ENCODE measurements at regions not wholly inside any gene's neighbourhood (a gene's known extent, or its start where the extent isn't known, plus 50 kb on each side); places are given as distances from the start of the nearest gene placed in this dataset.

- Histone ChIP-seq H3K36me3 (no peaks in the 10 kb centered on the region), H3K27me3 (no peaks in the 10 kb centered on the region)
- TF ChIP-seq POLR2A (IDR thresholded peaks at IDR 0.05) = no peak
- TF ChIP-seq, protein P1, sequence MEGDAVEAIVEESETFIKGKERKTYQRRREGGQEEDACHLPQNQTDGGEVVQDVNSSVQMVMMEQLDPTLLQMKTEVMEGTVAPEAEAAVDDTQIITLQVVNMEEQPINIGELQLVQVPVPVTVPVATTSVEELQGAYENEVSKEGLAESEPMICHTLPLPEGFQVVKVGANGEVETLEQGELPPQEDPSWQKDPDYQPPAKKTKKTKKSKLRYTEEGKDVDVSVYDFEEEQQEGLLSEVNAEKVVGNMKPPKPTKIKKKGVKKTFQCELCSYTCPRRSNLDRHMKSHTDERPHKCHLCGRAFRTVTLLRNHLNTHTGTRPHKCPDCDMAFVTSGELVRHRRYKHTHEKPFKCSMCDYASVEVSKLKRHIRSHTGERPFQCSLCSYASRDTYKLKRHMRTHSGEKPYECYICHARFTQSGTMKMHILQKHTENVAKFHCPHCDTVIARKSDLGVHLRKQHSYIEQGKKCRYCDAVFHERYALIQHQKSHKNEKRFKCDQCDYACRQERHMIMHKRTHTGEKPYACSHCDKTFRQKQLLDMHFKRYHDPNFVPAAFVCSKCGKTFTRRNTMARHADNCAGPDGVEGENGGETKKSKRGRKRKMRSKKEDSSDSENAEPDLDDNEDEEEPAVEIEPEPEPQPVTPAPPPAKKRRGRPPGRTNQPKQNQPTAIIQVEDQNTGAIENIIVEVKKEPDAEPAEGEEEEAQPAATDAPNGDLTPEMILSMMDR (IDR thresholded peaks at IDR 0.05) = no peak
These were observed 466.6 kb upstream of the DAB2 start for GRCh38 chr5:39891376-39891775.

DNA sequence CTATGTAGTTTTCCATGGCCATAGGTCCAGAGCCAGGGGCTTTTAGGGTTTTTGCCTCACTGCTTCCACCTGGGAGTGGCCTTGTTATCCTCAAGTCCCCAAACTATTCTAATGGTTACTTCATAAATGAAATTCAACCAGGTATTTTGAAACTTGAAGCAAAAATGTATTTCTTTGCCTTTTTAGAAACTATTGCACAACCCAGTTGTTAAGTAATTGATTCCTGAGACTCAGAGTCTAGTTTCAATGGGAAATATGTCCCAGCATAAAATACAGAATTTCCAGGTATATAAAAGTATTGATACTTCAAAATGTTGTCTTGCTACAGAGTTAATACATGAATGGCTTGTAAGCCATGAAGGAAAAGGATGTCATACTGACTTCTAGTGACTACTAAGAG is 456.2 kb upstream of the DAB2 start:
- TF ChIP-seq, protein P1 (IDR thresholded peaks at IDR 0.05) = no peak
- TF ChIP-seq EP300 (IDR thresholded peaks at IDR 0.05) = no peak
- no peak for TF ChIP-seq POLR2A (IDR thresholded peaks at IDR 0.05)
- no peak for TF ChIP-seq POLR2AphosphoS5 (IDR thresholded peaks at IDR 0.05)

More at GRCh38 chr5:39891376-39891775, 466.6 kb upstream of the DAB2 start:
- Histone ChIP-seq H3K4me1 (peaks cover 5% of the 10 kb centered on the region), H3K9me3 (no peaks in the 10 kb centered on the region), H3K4me3 (no peak overlapping the region), H3K27ac (no peak overlapping the region)
- WGBS = 57% methylated on average over 2 of the region's 2 CpGs
- DNase-seq (ENCODE audit: low spot score in 2 of 2) = no peak

DNA sequence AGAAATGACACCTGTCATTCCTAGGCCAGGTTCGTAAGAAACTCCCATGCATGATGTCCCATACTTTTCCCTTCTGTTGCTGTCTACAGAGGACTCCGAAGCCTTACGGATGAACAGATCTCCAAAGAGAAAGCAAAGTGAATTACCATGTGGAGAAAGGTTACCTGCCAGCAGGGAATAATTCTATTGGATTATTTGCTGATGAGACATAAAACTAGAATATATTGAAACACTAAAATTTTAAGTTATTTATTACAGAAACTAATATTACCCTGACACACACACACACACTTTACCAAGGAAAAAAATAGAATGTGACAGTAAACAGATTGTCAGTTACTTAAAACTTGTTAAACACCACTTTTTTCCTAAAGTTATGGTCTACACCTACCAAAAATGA is 452.7 kb upstream of the DAB2 start:
- TF ChIP-seq, protein P1 (IDR thresholded peaks at IDR 0.05) = no peak
- TF ChIP-seq EP300 (IDR thresholded peaks at IDR 0.05) (no peak), POLR2AphosphoS5 (IDR thresholded peaks at IDR 0.05) (no peak), POLR2A (IDR thresholded peaks at IDR 0.05) (no peak)
- Histone ChIP-seq H3K4me1 (no peaks in the 10 kb centered on the region), H3K27ac (no peak overlapping the region), H3K9me3 (no peaks in the 10 kb centered on the region), H3K36me3 (no peaks in the 10 kb centered on the region), H3K4me3 (no peak overlapping the region), H3K27me3 (no peaks in the 10 kb centered on the region)
- 92% methylated on average over 3 of the region's 3 CpGs for WGBS
- no peak for DNase-seq (ENCODE audit: low spot score in 2 of 2)

More for the DNA sequence above, 456.2 kb upstream of the DAB2 start:
- H3K9me3 ChIP-seq = no peaks in the 10 kb centered on the region
- no peaks in the 10 kb centered on the region for H3K27me3 ChIP-seq
- DNase-seq (ENCODE audit: low spot score in 2 of 2) = no peak
- H3K36me3 ChIP-seq = no peaks in the 10 kb centered on the region
- no peaks in the 10 kb centered on the region for H3K4me1 ChIP-seq
- H3K27ac ChIP-seq = no peak overlapping the region
- H3K4me3 ChIP-seq = no peak overlapping the region

GRCh38 chr5:39876146-39876545 is 451.4 kb upstream of the DAB2 start:
- Histone ChIP-seq H3K27ac (no peak overlapping the region), H3K4me1 (no peaks in the 10 kb centered on the region), H3K4me3 (no peak overlapping the region), H3K9me3 (no peaks in the 10 kb centered on the region), H3K36me3 (no peaks in the 10 kb centered on the region), H3K27me3 (no peaks in the 10 kb centered on the region)
- 76% methylated on average over 1 of the region's 1 CpG for WGBS
- DNase-seq (ENCODE audit: low spot score in 2 of 2) = no peak
- no peak for TF ChIP-seq EP300 (IDR thresholded peaks at IDR 0.05)
- TF ChIP-seq POLR2A (IDR thresholded peaks at IDR 0.05) = no peak
- TF ChIP-seq, protein P1 (IDR thresholded peaks at IDR 0.05) = no peak
- no peak for TF ChIP-seq POLR2AphosphoS5 (IDR thresholded peaks at IDR 0.05)

DNA sequence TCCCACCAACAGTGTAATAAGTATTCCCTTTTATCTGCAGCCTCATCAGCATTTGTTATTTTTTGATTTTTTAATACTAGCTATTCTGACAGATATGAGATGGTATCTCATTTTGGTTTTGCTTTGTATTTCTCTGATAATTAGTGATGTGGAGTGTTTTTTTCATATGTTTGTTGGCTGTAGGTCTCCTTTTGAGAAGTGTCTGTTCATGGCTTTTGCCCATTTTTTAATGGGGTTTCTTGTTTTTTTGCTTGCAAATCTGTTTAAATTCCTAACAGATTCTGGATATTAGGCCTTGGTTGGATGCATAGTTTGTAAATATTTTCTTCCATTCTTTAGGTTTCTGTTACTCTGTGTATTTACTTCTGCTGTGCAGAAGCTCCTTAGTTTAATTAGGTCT is 445.4 kb upstream of the DAB2 start:
- Histone ChIP-seq H3K27ac (no peak overlapping the region), H3K4me3 (no peak overlapping the region), H3K27me3 (no peaks in the 10 kb centered on the region), H3K9me3 (no peaks in the 10 kb centered on the region), H3K4me1 (no peaks in the 10 kb centered on the region), H3K36me3 (no peaks in the 10 kb centered on the region)
- DNase-seq (ENCODE audit: low spot score in 2 of 2) = no peak
- TF ChIP-seq, protein P1 (IDR thresholded peaks at IDR 0.05) = no peak
- TF ChIP-seq POLR2A (IDR thresholded peaks at IDR 0.05) (no peak), EP300 (IDR thresholded peaks at IDR 0.05) (no peak), POLR2AphosphoS5 (IDR thresholded peaks at IDR 0.05) (no peak)
